ENCODE measurements at regions not wholly inside any gene's neighbourhood (a gene's known extent, or its start where the extent isn't known, plus 50 kb on each side); places are given as distances from the start of the nearest gene placed in this dataset.

GRCh38 chr20:7387638-7388193, 552.5 kb downstream of the HAO1 start:
- no peaks in the 10 kb centered on the region for H3K9me3 ChIP-seq (ENCODE audit: control insufficient read depth, insufficient read depth, low read depth, low read length)
- no peak overlapping the region for H3K27ac ChIP-seq (ENCODE audit: low read length)
- BruUV-seq (replicated peaks), result no TSS peak
- intact Hi-C loops (cut with micrococcal nuclease; ENCODE audit: unreplicated experiment), result no loop called here
- POLR2A ChIA-PET, result no interaction called here
- no peak for TF ChIP-seq CTCF (IDR thresholded peaks at IDR 0.05)
- TF ChIP-seq REST (IDR thresholded peaks at IDR 0.05; ENCODE audit: insufficient read depth in 1 of 2, low read depth in 2 of 2, low read length in 1 of 2), result no peak
- no peak for TF ChIP-seq SIN3A (IDR thresholded peaks at IDR 0.05; ENCODE audit: borderline replicate concordance, insufficient read depth, low read depth, low read length)
- no peak for TF ChIP-seq TCF7L2 (IDR thresholded peaks at IDR 0.05; ENCODE audit: low read depth, low read length)
- no peak for TF ChIP-seq POLR2AphosphoS5 (IDR thresholded peaks at IDR 0.05; ENCODE audit: low read depth, low read length)
- no peaks in the 10 kb centered on the region for H3K4me1 ChIP-seq (ENCODE audit: control insufficient read depth, insufficient read depth, low read length)
- CTCF ChIA-PET, result no interaction called here
- no peak overlapping the region for H3K4me3 ChIP-seq (ENCODE audit: low read depth in 2 of 2, low read length in 2 of 2)
- H3K27me3 ChIP-seq (ENCODE audit: control insufficient read depth, insufficient read depth, low read length), result no peaks in the 10 kb centered on the region
- DNase-seq (ENCODE audit: low read depth, low spot score), result no peak
- in situ Hi-C loops (cut with HindIII; ENCODE audit: low pct_unique_long_range_greater_than_20kb, low sequenced_read_pairs), result no loop called here
- H3K36me3 ChIP-seq (ENCODE audit: control insufficient read depth, insufficient read depth, low read length), result no peaks in the 10 kb centered on the region
- ATAC-seq, result no peak

- DNase-seq (ENCODE audit: low read depth, low spot score) (no peak), ATAC-seq (no peak)
- intact Hi-C loops (cut with micrococcal nuclease; ENCODE audit: unreplicated experiment), result no loop called here
- BruUV-seq (replicated peaks), result no TSS peak
- POLR2A ChIA-PET, result no interaction called here
- CTCF ChIA-PET, result no interaction called here
- no peaks in the 10 kb centered on the region for H3K9me3 ChIP-seq (ENCODE audit: control insufficient read depth, insufficient read depth, low read depth, low read length)
- H3K27ac ChIP-seq (ENCODE audit: low read length), result no peak overlapping the region
- H3K27me3 ChIP-seq (ENCODE audit: control insufficient read depth, insufficient read depth, low read length), result no peaks in the 10 kb centered on the region
- H3K4me1 ChIP-seq (ENCODE audit: control insufficient read depth, insufficient read depth, low read length), result no peaks in the 10 kb centered on the region
- H3K36me3 ChIP-seq (ENCODE audit: control insufficient read depth, insufficient read depth, low read length), result no peaks in the 10 kb centered on the region
- H3K4me3 ChIP-seq (ENCODE audit: low read depth in 2 of 2, low read length in 2 of 2), result no peak overlapping the region
- in situ Hi-C loops (cut with HindIII; ENCODE audit: low pct_unique_long_range_greater_than_20kb, low sequenced_read_pairs), result no loop called here
- TF ChIP-seq SIN3A (IDR thresholded peaks at IDR 0.05; ENCODE audit: borderline replicate concordance, insufficient read depth, low read depth, low read length) (no peak), REST (IDR thresholded peaks at IDR 0.05; ENCODE audit: insufficient read depth in 1 of 2, low read depth in 2 of 2, low read length in 1 of 2) (no peak), TCF7L2 (IDR thresholded peaks at IDR 0.05; ENCODE audit: low read depth, low read length) (no peak), POLR2AphosphoS5 (IDR thresholded peaks at IDR 0.05; ENCODE audit: low read depth, low read length) (no peak), CTCF (IDR thresholded peaks at IDR 0.05) (no peak)
Measured at GRCh38 chr20:7389216-7389615, 551.0 kb downstream of the HAO1 start.

All from Panc1 (cell line).